ENCODE measurements at regions not wholly inside any gene's neighbourhood (a gene's known extent, or its start where the extent isn't known, plus 50 kb on each side); places are given as distances from the start of the nearest gene placed in this dataset.
"Not testable (repeated sequence)": the region's sequence is repeated elsewhere in the genome, so short reads cannot be mapped to it uniquely, and the experiment has no call there.

DNA sequence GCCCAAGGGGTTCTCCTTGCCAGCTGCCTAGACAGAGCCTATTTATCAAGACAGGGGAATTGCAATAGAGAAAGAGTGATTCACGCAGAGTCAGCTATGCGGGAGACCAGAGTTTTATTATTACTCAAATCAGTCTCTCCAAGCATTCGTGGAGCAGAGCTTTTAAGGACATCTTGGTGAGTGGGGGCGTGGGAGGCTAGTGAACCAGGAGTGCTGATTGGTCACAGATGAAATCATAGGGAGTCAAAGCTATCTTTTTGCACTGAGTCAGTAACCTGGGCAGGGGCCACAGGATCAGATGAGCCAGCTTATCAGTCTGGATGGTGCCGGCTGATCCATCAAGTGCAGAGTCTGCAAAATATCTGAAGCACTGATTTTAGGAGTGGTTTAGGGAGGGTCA lies 64.8 kb upstream of the MRPS6 start:
- Mint-ChIP-seq H3K4me1 (ENCODE audit: low read depth) (peaks cover 12% of the 10 kb centered on the region), H3K9me3 (peaks cover 19% of the 10 kb centered on the region), H3K36me3 (ENCODE audit: low read depth) (peaks cover 4% of the 10 kb centered on the region), H3K4me3 (no peak overlapping the region), H3K27me3 (ENCODE audit: low read depth) (no peaks in the 10 kb centered on the region), H3K27ac (no peak overlapping the region)
- intact Hi-C loops (cut with micrococcal nuclease) = no loop called here
- CTCF ChIA-PET = interaction anchor here (0.6 to 1.6 kb wide), 2 partner anchors 85 to 115 kb away, joined by 3 read pairs; no protein-coding TSS in a partner anchor
- DNase-seq = peak; percentile 69

DNA sequence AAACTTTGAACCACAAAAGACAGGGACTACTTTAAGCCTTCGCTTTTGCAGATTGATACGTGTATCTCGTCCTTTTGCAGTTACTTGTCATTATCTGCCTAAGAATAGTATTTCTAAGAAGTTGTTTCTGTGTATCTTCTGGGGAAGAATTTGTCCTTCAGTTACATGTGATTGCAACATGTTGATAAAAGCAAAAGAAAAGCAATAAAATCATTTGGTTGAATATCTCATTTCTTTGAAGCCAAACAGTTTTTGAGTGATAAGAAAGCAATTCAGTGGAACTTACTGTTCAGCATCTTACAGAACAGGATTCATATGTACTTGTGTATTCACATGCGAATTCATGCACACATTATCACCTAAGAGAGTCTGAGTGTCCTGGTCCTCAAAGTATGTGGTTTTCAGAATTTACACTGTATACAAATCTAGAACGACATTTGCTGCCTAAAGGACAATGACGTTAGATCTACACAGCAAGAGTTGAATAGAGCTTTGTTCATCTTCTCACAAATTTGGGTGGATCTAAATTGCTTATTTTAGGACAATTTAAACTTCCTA lies 66.7 kb upstream of the MRPS6 start:
- CTCF ChIA-PET = no interaction called here
- intact Hi-C loops (cut with micrococcal nuclease) = no loop called here
- H3K9me3 Mint-ChIP-seq = peaks cover 10% of the 10 kb centered on the region
- no peak for DNase-seq
- H3K4me1 Mint-ChIP-seq (ENCODE audit: low read depth) = peaks cover 12% of the 10 kb centered on the region
- peaks cover 4% of the 10 kb centered on the region for H3K36me3 Mint-ChIP-seq (ENCODE audit: low read depth)
- no peaks in the 10 kb centered on the region for H3K27me3 Mint-ChIP-seq (ENCODE audit: low read depth)
- H3K27ac Mint-ChIP-seq = no peak overlapping the region
- H3K4me3 Mint-ChIP-seq = no peak overlapping the region

DNA sequence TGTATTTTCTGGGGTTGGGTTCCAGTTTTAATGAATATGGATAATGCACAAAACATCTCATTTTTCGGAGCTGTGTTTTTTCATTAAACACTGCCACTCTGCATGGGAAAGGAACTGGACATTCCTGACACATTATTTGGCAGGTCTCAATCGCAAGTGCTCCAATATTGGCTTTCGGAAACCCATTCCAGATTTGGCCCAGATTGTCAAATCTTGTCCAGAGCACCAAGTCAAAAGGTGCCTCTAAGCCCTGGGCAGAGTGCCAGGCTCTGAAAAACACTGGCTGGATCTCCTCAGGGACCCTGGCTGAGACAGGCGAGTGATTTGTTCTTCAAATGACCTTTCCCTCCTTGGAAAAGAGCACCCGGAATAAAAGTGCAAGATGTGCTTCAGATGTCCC lies 68.4 kb upstream of the MRPS6 start:
- Mint-ChIP-seq H3K9me3 (no peaks in the 10 kb centered on the region), H3K27me3 (ENCODE audit: low read depth) (no peaks in the 10 kb centered on the region), H3K4me1 (ENCODE audit: low read depth) (peaks cover 12% of the 10 kb centered on the region), H3K4me3 (no peak overlapping the region), H3K36me3 (ENCODE audit: low read depth) (no peaks in the 10 kb centered on the region), H3K27ac (no peak overlapping the region)
- CTCF ChIA-PET = no interaction called here
- intact Hi-C loops (cut with micrococcal nuclease) = no loop called here
- DNase-seq = no peak

DNA sequence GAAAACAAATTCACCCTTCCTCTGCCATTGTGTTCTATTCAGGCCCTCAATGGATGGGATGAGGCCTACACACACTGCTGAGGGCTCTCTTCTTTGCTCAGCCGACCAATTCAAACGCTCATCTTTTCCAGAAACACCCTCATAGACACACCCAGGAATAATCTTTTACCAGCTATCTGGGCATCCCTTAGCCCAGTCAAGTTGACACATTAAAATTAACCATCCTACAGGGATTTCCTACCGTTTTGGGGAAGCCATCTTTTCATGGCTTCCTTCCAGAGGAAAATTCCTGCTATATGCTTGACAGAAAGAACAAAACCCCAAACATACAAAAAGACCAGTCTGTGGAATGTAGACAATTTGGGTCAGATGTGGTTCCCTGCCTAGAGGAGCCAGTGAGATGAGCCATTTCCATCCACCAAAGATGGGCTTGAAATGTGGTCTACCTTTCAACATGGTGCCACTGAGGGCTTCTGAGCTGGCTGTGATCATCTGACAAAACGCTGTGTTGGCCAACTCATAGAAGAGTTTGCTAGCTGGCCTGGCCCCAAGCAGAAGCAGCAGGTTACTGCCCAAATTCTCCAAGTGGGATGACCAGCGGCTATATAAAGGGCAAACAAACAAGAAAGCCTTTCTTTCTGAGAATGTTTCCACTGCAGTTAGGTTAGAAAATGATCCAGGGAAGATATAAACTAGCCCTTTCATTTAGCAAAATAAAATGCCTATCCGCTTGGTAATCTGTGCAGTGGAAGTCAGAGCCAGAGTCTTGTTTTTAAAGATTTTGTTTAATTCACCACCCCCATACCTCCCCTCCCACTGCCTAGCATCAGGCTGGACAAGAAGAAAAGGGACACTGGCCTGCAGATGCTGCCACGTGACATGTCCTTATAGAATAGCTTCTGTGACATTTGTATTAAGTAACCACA lies 69.1 kb upstream of the MRPS6 start:
- H3K4me1 Mint-ChIP-seq (ENCODE audit: low read depth) = peaks cover 15% of the 10 kb centered on the region
- H3K27ac Mint-ChIP-seq = no peak overlapping the region
- no peak overlapping the region for H3K4me3 Mint-ChIP-seq
- CTCF ChIA-PET = no interaction called here
- H3K27me3 Mint-ChIP-seq (ENCODE audit: low read depth) = no peaks in the 10 kb centered on the region
- H3K9me3 Mint-ChIP-seq = no peaks in the 10 kb centered on the region
- H3K36me3 Mint-ChIP-seq (ENCODE audit: low read depth) = no peaks in the 10 kb centered on the region
- no peak for DNase-seq
- intact Hi-C loops (cut with micrococcal nuclease) = no loop called here

DNA sequence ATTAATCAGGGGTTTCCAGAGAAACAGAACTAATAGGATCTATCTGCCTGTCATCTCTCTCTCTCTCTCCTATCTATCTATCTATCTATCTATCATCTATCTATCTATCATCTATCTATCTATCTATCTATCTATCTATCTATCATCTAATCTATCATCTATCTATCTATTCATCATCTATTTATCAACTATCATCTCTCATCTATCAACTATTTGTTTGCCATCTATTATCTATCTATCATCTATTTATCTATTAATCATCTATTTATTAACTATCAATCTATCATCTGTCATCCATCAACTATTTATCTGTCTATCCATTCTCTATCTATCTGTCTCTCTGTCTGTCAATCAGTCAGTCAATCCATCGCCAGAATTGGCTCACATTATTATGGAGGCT lies 70.0 kb upstream of the MRPS6 start:
- DNase-seq = no peak
- H3K9me3 Mint-ChIP-seq = no peaks in the 10 kb centered on the region
- intact Hi-C loops (cut with micrococcal nuclease) = no loop called here
- H3K4me1 Mint-ChIP-seq (ENCODE audit: low read depth) = peaks cover 14% of the 10 kb centered on the region
- H3K27ac Mint-ChIP-seq = no peak overlapping the region
- CTCF ChIA-PET = no interaction called here
- H3K4me3 Mint-ChIP-seq = no peak overlapping the region
- no peaks in the 10 kb centered on the region for H3K36me3 Mint-ChIP-seq (ENCODE audit: low read depth)
- no peaks in the 10 kb centered on the region for H3K27me3 Mint-ChIP-seq (ENCODE audit: low read depth)

DNA sequence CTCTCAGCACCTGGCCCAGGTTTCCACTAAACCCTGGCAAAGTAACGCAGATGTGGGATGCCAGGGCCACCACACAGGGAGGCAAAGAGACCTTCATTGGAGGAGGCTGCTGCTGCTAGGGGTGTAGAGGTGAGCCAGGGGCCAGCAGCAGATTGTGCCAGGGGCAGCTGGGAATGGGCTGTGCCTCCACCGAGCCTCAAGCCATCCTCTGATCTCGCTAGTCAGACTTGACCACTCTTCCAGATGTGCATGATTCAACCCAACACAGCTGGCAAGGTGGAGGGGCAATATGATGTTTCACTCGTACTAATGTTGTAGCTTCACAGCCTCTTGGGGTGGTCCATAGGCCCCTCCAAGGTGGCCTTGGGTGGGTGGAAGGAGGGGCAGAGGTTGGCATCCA lies 73.0 kb upstream of the MRPS6 start:
- H3K36me3 Mint-ChIP-seq (ENCODE audit: low read depth) = no peaks in the 10 kb centered on the region
- H3K27ac Mint-ChIP-seq = no peak overlapping the region
- peaks cover 16% of the 10 kb centered on the region for H3K4me1 Mint-ChIP-seq (ENCODE audit: low read depth)
- DNase-seq = no peak
- no peak overlapping the region for H3K4me3 Mint-ChIP-seq
- no peaks in the 10 kb centered on the region for H3K27me3 Mint-ChIP-seq (ENCODE audit: low read depth)
- peaks cover 7% of the 10 kb centered on the region for H3K9me3 Mint-ChIP-seq
- CTCF ChIA-PET = no interaction called here
- intact Hi-C loops (cut with micrococcal nuclease) = no loop called here

DNA sequence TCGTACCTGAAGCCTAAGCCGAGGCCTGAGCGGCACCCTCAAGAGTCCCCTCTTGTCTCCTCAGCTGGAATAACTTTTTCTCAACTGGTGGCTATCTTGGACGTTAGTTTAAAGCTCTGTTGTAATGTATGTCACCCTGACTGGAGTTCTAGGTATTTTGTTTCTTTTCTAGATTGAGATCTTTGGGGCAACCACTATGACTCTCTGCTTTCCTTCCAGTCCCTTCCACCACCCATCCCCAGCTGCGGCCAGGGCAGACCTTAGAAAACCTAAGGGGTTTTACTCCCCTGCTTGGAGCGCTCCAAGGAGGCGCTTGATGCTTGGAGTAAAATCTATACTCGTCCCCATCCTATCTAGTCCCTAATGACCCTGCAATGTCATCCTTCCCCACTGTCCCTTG lies 74.6 kb upstream of the MRPS6 start:
- H3K36me3 Mint-ChIP-seq (ENCODE audit: low read depth) = no peaks in the 10 kb centered on the region
- CTCF ChIA-PET = interaction anchor here (0.6 to 1.1 kb wide), 2 partner anchors 51 to 74 kb away, joined by 3 to 4 read pairs; no protein-coding TSS in a partner anchor
- peaks cover 7% of the 10 kb centered on the region for H3K9me3 Mint-ChIP-seq
- DNase-seq = no peak
- intact Hi-C loops (cut with micrococcal nuclease) = no loop called here
- no peak overlapping the region for H3K4me3 Mint-ChIP-seq
- no peak overlapping the region for H3K27ac Mint-ChIP-seq
- H3K4me1 Mint-ChIP-seq (ENCODE audit: low read depth) = peaks cover 16% of the 10 kb centered on the region
- H3K27me3 Mint-ChIP-seq (ENCODE audit: low read depth) = no peaks in the 10 kb centered on the region

DNA sequence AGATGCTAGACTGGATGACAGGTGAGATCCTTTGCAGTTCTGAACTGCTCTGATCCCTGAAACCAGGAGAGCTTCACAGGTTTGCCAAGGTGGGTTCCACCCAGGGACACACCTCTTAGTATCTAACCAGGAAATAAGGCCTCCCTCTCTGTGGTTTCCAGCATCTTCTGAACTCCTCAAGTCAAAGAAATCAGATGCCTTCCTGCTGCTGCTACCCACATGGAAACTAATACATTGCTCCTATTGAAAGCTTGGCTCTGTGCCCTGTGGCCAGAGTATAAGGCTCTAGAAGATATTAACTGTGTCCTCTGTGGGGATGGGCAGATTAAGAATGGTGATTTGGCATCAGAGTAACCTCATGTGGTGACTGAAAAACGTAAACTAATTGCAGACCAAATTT lies 75.0 kb upstream of the MRPS6 start:
- CTCF ChIA-PET = interaction anchor here (1.1 kb wide), 1 partner anchor 74 kb away, joined by 3 read pairs; no protein-coding TSS in a partner anchor
- H3K36me3 Mint-ChIP-seq (ENCODE audit: low read depth) = no peaks in the 10 kb centered on the region
- no peaks in the 10 kb centered on the region for H3K27me3 Mint-ChIP-seq (ENCODE audit: low read depth)
- peaks cover 7% of the 10 kb centered on the region for H3K9me3 Mint-ChIP-seq
- H3K4me1 Mint-ChIP-seq (ENCODE audit: low read depth) = peaks cover 16% of the 10 kb centered on the region
- H3K27ac Mint-ChIP-seq = no peak overlapping the region
- H3K4me3 Mint-ChIP-seq = no peak overlapping the region
- DNase-seq = no peak
- intact Hi-C loops (cut with micrococcal nuclease) = no loop called here

DNA sequence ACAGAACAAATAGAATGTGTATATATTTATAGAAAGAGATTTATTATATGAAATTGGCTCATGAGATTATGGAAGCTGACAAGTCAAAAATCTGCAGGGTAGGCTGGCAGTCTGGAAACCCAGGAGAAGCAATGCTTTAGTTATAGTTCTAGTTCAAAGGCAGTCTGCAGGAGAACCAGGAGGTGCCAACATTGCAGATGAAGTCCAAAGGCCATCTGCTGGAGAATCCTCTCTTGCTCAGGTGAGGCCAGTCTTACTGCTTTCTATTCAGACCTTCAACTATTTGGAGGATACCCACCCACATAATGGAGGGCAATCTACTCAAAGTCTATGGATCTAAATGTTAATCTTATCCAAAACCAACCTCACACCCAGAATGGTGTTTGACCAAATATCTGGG lies 75.9 kb upstream of the MRPS6 start:
- Mint-ChIP-seq H3K4me3 (no peak overlapping the region), H3K27ac (no peak overlapping the region), H3K4me1 (ENCODE audit: low read depth) (peaks cover 16% of the 10 kb centered on the region), H3K36me3 (ENCODE audit: low read depth) (no peaks in the 10 kb centered on the region), H3K27me3 (ENCODE audit: low read depth) (no peaks in the 10 kb centered on the region), H3K9me3 (peaks cover 7% of the 10 kb centered on the region)
- no peak for DNase-seq
- intact Hi-C loops (cut with micrococcal nuclease) = no loop called here
- CTCF ChIA-PET = no interaction called here

DNA sequence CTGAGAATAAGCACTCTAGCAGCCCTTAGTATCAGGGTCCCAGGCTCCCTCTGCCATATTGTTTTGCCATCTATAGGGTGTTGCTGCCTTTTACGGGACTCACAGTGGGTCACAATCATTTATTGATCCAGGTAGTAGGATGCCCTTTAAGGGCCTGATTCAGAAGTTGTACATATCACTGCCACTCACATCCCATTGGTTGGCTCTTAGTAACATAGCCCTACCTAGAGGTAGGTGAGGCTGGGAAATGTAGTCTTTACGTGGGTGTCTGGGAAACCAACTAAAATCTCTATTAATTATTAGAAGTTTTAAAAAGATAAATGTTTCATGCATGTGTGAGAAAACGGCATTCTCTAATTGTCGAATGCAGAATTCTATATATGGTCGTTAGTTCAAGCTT lies 78.8 kb upstream of the ATP5PO start:
- Mint-ChIP-seq H3K9me3 (peaks cover 7% of the 10 kb centered on the region), H3K27me3 (ENCODE audit: low read depth) (no peaks in the 10 kb centered on the region), H3K4me1 (ENCODE audit: low read depth) (peaks cover 12% of the 10 kb centered on the region), H3K4me3 (no peak overlapping the region), H3K36me3 (ENCODE audit: low read depth) (no peaks in the 10 kb centered on the region), H3K27ac (no peak overlapping the region)
- intact Hi-C loops (cut with micrococcal nuclease) = no loop called here
- no peak for DNase-seq
- CTCF ChIA-PET = no interaction called here

DNA sequence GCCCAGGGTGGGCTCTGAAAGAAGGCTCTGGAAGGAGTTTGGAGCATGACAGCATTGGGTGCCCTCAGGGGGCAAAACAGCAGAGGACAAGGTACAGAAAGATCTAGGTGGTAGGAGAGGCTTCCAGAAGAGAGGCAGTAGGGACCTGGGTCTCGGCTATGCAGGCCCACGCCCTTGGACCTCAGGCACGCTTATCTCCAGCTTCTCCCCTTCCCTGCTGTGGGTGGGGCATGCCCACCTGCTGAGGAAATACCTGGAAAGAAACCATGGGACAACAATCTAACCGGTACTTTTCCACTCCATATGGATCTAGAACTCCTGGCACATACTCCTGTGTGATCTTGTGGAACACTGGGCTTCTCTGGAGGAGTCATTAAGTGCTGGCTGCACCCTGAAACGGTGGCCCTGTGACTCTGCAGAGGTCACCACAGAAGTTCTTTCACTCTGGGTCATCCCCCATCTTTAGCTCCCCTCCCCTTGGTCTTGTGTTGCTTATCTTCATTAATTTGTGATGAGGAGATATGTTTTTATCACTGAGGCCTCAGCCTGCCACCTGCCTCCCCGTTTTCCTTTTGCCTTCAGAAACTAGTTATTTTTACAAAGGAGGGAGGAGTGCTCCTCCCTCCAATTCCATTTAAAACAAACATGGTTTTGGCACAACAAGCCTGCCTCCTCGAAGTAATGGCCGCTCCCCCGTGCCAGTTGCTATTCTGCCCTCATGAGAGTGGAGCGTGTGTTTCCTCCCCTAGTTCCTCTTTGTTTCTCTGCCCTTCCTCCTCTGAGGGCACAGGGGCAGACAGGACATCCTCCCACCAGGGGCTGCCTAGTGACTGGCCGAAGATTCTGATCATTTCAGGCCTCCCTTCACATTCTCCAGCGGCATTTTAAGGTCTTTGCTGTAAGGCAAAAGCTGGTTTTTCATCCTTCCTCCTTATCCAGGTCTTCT lies 78.0 kb upstream of the ATP5PO start:
- no peak for DNase-seq
- Mint-ChIP-seq H3K27ac (no peak overlapping the region), H3K36me3 (ENCODE audit: low read depth) (no peaks in the 10 kb centered on the region), H3K27me3 (ENCODE audit: low read depth) (no peaks in the 10 kb centered on the region), H3K4me1 (ENCODE audit: low read depth) (peaks cover 5% of the 10 kb centered on the region), H3K9me3 (peaks cover 7% of the 10 kb centered on the region), H3K4me3 (no peak overlapping the region)
- intact Hi-C loops (cut with micrococcal nuclease) = no loop called here
- CTCF ChIA-PET = no interaction called here

DNA sequence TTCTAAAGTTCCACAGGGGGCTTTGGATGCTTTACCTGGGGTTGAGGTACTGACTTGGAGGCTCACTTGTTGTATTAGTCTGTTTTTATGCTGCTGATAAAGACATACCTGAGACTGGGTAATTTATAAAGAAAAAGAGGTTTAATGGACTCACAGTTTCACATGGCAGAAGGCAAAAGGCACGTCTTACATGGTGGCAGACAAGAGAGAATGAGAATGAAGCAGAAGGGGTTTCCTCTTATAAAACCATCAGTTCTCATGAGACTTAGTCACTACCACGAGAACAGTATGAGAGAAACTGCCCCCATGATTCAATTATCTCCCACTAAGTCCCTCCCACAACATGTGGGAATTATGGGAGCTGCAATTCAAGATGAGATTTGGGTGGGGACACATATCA lies 76.8 kb upstream of the ATP5PO start:
- H3K27ac Mint-ChIP-seq; CTCF ChIA-PET; H3K9me3 Mint-ChIP-seq; H3K36me3 Mint-ChIP-seq (ENCODE audit: low read depth); DNase-seq; H3K4me1 Mint-ChIP-seq (ENCODE audit: low read depth); H3K27me3 Mint-ChIP-seq (ENCODE audit: low read depth); H3K4me3 Mint-ChIP-seq; intact Hi-C loops (cut with micrococcal nuclease): not testable (repeated sequence)
